ENCODE measurements at regions not wholly inside any gene's neighbourhood (a gene's known extent, or its start where the extent isn't known, plus 50 kb on each side); places are given as distances from the start of the nearest gene placed in this dataset.
"Not testable (repeated sequence)": the region's sequence is repeated elsewhere in the genome, so short reads cannot be mapped to it uniquely, and the experiment has no call there.

DNA sequence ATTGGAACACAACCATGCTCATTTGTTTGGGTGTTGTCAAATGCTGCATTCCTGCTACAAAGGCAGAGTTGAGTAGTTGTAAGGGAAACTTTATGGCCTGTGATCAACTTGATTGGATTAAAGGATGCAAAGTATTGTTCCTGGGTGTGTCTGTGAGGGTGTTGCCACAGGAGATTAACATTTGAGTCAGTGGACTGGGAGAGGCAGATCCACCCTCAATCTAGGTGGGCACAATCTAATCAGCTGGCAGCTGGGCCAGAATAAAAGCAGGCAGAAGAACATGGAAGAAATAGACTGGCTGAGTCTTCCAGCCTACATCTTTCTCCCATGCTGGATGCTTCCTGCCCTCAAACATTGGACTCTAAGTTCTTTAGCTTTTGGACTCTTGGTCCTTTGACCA, 145.6 kb upstream of the LMCD1 start:
- DNase-seq (ENCODE audit: low spot score): not testable (repeated sequence)

DNA sequence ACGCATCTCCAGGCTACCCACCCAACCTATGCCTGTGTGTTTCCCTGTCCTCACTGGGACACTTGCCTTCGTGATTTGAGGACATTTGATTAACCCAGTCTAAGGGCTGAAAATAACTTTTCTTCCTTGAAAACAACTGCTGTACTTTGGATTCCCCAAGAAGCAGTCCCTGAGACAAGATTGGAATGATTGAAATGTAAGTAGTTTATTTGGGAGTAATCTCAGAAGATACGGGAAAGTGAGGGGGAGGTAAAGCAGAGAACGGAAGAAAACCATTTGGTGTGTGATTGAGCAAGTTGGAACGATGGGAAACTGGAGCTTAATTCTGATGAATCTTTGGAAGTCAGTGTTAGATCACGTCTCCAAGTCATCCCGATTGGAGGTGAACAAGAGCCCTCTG, 143.8 kb upstream of the LMCD1 start:
- no peak for DNase-seq (ENCODE audit: low spot score)

DNA sequence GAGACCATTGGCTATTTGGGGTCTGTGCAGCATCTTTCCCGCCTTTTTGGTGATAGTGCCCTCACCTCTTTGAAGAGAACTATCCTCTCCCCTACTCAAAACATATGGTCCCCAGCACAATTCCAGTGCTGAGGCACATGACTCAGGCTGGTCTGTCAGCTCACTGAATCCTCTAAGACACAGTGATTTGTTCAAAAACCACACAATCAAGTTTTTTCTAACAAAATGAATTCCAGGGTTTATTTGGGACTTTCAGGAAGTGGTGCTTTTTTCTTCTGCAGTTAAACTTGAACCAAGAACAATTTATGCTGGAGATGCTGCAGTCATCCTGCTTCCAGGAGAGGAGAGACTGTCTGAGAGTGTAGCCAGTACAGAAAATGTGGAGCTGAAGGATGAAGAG, 142.5 kb upstream of the LMCD1 start:
- no peak for DNase-seq (ENCODE audit: low spot score)

DNA sequence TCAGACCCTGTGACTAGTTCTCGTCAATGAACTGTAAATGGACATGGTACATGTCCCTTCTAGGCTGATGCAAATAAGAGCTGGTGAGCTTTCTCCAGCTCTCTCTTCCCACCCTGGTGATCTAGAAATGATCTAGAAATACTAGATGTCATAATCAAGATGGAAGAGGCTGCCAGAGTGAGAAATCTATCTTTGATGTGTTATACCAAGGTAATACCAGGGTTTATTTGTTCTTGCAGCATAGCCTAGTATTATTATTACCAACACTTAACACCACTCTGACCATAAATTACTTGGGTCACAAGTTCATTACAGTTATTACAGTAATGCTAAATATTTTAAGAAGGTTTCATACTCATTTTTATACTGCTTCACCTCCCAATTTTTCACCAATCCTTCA, 138.4 kb upstream of the LMCD1 start:
- no peak for DNase-seq (ENCODE audit: low spot score)

DNA sequence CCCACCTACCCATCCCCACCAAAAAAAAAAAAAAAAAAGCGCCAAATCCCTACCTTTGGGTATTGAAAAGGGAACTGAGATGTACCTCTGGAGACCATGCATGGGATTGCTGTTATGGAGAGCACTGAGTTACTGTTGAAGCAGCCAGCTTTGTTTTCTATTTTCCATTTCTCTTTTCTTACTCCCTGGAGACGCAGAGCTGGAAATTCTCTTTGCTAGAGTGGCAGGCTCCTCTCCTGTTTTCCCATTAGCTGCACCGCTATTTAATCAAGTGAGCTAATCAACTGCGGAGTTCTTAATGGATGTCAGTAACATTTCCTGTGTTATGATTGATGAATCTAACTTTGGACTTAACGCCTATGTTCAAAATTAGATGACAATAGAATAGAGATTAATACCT, 136.1 kb upstream of the LMCD1 start:
- DNase-seq (ENCODE audit: low spot score): no peak

DNA sequence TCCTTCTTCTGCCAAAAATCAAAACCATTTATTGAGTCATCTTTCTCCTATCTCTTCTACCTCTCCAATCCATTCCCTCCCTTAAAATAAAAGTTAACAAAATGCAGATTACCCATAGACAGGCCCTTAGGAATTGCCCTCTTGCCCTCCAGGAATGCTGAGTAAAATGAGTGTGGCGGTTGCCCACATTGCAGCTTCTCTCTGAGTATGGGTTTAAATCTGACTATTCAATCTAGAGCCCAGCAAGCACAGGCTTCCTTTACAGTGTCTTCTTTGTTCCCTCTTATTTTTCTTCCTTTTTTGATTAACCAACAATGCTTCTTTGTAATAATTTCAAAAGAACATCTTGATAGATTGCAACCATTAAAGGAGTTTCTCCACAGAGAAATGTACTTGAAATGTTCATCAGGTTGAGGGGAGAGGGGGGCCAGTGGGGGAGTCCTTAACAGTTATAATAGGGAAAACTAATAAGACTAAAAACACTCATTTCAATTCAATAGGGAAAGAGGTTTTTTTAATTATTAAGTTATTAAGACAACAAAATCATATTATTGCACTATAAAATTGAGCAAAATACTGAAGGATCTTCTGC, 135.3 kb upstream of the LMCD1 start:
- DNase-seq (ENCODE audit: low spot score): no peak

DNA sequence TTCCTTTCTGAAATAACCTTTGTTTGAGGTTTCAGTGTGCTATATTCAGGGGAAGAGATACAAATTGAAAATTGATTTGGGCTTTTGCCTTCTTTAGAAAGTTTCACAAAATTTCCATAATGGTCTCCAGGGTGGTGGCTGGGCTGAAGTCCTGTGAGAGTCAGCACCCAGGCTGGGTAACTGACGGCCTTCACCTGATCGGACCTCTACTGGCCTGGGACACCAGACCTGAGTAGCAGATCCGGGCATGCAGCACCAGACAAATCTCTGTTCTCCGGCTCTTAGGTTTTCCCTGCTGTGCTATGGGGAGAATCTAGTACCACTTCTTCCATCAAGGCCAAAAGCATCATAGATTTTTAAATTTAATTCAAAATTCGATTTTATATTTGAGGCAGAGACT, 133.0 kb upstream of the LMCD1 start:
- no peak for DNase-seq (ENCODE audit: low spot score)

DNA sequence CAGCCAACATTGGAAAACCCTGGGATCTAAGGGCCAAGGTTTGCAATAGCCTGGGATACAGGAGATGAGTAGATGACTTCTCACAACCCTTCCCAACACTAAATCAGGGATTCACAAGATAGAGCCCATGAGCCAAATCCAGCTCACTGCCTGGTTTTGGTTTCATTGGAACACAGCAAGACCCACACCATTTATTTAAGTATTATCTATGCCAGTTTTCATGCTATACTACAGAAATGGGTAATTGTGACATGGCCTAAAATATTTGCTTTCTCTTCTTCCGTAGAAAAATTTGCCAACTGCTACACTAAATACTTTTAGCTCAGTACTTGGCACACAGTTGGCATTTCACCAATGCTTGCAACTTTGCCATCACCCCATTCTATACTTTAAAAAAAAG, 132.0 kb upstream of the LMCD1 start:
- DNase-seq (ENCODE audit: low spot score): no peak

DNA sequence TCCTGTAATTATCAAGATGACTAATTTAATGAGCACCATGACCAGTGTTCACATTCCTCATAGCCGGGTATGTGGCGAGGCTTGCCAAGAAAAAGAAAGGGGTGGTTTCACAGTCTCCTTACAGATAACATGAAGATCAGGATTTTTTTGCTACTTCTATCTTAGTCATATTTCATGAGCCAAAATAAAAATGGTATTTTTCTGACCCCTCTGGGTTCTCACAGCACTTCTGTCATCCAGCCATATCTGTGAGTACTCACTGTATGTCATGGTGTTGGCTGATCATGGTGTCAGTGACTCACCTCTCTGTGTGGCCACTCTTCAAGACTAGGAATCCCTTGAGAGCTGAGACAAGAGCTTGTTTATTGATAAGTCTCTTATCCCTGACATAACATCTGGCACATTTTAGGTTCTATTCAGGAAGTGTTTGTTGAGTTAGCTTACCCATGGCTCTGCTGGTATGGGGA, 130.5 kb upstream of the LMCD1 start:
- no peak for DNase-seq (ENCODE audit: low spot score)

DNA sequence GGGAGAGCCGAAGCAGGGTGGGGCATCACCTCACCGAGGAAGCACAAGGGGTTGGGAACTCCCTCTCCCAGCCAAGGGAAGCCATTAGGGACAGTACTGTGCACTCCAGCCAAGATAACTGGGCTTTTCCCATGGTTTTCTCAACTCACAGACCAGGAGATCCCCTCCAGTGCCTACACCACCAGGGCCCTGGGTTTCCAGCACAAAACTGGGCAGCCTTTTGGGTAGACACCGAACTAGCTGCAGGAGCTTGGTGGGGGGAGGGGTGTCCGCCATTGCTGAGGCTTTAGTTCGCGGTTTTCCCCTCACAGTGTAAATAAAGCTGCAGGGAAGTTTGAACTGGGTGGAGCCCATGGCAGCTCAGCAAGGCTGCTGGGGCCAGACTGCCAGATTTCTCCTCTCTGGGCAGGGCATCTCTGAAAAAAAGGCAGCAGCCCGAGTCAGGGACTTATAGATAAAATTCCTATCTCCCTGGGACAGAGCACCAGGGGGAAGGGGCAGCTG, 129.6 kb upstream of the LMCD1 start:
- no peak for DNase-seq (ENCODE audit: low spot score)

DNA sequence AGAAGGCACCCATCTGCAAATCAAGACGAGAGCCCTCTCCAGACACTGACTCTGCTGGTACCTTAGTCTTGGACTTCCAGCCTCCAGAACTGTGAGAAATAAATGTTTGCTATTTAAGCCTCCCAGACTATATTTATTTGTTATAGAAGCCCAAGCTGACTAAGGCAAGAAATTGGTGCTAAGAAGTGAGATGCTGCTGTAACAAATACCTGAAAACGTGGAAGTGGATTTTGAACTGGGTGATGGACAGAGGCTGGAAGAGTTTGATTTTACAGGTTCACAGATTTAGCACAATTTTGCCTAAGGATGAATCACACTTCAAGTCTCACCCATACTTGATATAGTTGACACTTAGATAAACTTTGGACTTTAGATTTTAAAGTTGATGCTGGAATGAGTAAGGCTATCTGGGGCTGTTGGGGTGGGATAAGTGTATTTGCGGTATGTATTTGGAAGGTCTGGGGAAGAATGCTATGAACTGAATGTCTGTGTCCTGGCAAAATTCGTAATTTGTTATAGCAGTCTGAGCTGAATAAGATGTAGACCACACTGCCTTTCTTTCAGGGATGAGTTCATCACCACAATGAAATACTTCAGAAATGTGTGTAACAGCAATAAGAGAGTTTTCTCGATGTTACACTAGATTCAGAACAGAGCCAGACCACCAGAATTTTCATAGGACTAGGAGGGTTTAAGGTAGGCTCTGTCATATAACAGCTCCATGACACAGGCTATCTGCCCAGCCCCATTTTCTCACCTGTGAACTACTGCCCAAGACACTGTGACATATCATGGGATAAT, 120.5 kb upstream of the LMCD1 start:
- no peak for DNase-seq (ENCODE audit: low spot score)

DNA sequence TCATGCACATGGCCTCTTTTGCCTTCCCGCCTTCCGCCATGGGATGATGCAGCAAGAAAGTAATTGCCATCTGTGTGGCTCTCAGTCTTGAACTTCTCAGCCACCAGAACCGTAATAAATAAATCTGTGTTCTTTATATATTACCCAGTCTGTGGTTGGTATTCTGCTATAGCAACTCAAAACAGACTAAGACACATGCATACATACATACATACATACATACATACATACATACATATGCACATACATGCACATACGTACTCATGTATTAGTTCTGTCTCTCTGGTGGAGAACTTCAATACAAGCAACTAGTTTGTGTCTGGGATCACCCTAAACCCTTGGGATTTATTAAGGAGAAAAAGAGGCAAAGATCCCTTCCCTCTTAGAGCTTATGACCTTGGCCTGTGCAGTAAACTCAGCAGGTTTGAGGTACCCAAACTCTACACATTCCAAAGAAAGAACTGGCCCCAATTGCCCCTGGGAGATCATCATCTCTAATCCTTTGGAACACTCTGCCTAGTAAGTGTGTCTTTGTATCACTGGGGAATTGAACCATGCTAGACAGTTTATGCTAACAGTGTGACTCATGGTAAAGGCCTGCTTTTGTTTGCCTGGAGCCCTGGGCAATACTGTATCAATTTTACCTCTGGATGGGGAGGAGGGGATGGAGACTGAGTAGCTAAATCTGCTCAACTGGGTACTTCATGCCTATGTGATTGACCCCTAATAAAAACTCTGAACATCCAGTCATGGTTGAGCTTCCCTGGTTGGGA, 115.6 kb upstream of the LMCD1 start:
- no peak for DNase-seq (ENCODE audit: low spot score)

DNA sequence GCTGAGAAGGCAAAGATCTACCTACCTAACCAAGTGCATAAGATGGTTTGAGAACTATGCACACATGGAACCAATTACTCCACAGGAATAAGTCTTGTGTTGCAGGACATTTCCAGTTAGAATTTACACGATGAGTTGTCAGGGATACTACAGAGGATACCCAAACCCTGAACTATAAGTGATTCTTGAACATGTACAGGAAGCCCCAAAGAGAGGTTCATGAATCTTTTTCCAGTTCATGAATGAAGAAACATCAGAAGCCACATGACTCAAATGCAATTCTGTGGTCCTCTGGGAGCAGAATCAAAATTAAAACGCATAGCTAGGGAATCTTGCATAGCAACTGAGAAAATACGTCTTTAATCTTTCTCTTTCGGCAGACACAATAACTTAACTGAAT, 114.1 kb upstream of the LMCD1 start:
- no peak for DNase-seq (ENCODE audit: low spot score)

DNA sequence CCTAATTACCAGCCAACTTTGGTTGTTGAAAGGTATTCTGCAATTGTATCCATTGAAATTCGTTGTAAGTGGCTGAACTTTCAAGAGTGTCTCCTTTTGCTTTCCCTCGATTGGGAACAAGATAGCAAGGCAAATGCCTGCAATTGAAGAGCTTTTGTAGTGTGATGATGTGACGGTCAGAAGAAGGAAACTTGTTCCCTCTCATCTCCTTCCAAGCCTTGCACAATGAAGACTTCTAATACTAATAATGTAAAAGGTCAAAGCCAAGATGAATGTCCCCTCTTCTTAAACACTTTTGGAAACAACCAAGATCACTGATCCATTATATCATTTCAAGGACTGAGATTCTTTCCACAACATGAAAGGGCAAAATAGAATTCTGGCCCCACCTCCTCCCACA, 101.9 kb upstream of the LMCD1 start:
- no peak for DNase-seq (ENCODE audit: low spot score)

DNA sequence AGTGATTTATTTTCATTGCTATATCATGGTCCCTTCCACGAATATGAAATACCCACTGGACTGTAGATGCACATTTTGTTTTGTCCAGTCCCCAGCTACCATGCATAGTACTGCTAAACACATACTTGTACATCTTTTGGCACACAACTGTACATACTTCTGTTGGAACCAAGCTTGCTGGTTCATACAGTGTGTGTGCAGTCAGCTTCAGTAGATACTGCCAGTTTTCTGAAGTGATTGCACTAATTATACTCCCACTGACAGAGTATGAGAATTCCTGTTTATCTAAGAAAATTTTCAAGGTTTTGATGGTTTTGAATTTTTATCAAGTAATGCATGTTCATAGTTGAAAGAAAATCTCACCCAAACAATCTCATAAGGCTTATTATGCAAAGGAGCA, 100.7 kb upstream of the LMCD1 start:
- DNase-seq (ENCODE audit: low spot score): no peak

DNA sequence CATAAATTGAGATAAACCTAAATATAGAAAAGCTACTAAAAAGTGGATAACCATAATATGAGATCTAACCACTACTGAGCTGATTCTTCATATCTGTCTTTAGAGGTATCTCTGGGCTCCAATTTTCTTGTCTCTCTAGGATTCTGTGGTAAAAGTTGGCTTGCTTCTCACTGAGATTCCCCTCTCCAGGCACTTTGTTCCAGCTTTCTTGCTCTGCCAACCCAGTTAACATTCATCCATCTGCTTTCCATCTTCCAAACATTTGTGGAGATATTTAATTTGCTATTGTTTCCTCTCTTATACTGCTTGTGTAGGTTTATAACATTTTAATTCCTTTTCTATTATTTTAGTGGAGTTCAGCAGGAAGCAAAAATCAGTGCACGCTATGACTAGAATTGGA, 97.6 kb upstream of the LMCD1 start:
- no peak for DNase-seq (ENCODE audit: low spot score)

DNA sequence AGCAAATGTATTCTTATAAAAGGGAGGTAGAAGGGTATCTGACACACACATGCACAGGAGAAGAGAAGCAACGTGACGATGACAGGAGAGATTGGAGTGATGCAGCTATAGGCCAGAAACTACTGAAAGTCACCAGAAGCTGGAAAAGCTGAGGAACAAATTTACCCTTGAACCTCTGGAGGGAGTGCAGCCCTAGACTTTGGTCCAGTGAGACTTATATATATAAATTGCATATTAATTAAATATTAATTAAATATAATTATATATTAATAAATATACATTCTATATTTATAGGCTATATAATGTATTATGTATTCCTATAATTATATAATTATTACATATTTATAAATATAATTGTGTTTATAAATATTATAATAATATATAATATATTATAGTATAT, 96.5 kb upstream of the LMCD1 start:
- DNase-seq (ENCODE audit: low spot score): no peak

DNA sequence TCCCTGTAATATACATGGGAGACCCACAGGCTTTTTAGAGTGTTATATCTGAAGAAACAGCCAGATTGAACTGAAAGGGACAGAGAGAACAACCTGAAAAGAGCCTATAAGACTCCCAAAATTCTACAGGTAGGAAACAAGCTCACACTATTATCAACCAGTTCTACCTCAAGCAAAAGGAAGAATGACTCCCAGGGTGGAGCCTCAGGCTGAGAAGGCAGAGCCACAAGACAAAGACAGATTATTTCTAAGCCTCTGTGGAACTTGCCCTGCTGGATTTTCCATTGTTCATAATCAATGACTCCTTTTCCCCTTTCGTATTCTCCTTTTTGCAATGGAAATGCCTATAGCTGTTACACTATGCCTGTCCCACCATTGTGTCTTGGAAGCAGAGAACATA, 95.1 kb upstream of the LMCD1 start:
- DNase-seq (ENCODE audit: low spot score): no peak

DNA sequence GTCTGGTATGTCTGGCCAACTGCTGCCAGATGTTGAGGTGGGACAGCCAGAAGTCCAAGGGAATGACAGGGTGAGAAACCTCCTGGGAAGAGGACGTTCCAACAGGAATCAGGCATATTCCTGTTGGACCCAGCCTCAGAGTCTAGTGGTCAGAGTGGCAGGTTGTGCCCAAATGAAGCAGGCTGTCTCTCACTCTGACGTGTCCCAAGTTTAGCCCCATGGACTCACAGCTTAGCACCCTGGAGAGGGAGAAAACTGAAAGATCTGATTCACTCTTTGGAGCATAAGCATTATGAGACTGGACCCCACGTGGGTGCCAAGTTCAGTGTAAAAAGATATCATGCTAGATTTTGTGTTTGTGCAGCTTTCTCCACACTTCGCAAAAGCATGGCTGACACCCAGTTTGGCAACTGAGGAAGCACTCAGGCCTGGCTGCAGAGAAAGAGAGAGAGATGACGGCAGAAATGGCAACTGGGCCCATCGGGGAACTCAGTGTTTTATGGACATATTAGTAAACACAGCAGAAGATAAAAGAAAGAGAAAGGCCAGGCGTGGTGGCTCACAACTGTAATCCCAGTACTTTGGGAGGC, 88.2 kb upstream of the LMCD1 start:
- no peak for DNase-seq (ENCODE audit: low spot score)

DNA sequence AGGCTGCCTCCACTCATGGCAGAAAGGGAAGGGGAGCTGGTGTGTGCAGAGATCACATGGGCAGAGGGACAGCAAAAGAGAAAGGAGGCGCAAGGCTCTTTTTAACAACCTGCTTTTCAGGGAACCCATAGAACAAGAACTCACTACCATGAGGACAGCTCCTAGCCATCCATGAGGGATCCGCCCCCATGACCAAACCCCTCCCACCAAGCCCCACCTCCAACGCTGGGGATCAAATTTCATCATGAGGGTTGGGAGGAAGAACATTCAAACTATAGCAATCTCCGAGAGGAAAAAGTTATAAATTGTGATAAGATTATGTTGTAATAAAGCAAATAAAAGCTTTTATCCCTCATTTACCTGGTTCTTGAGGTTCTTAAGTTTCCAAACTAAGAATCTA, 84.7 kb upstream of the LMCD1 start:
- DNase-seq (ENCODE audit: low spot score): no peak

DNA sequence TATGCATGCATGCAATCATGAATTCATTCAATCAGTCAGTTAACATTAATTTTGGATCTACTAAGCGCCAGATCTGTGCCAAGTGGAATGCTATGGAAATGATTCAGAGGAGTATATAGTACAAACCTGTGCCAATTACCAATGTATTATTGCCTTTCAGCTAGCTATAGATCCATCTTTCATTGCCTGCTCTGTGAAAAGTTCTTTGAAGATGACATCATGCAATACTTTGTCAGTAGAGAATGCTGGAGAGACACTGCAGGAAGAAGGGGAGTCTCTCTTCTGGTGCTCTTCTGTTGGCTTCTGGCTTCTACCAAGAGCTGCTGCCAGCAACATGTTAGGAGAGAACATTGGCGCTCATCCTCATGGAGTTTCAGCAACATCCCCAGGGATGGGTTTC, 81.0 kb upstream of the LMCD1 start:
- DNase-seq (ENCODE audit: low spot score): no peak

DNA sequence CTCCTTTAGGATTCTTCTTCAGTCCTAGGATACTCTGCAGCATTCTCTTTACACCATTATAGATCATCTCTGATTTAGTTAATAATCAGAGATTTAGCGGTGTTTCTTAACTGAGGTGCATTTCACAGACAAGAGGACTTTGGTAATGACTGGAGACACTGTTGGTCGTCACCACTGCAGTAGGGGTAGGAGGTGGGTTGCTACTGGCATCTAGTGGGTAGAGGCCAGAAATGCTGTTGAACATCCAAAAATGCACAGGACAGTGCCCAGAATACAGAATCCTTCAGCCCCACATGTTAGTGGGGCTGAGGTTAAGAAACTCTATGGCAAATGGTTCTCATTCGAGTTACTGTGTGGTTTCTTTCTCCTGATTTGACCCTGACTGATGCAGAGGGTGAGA, 80.4 kb upstream of the LMCD1 start:
- no peak for DNase-seq (ENCODE audit: low spot score)

DNA sequence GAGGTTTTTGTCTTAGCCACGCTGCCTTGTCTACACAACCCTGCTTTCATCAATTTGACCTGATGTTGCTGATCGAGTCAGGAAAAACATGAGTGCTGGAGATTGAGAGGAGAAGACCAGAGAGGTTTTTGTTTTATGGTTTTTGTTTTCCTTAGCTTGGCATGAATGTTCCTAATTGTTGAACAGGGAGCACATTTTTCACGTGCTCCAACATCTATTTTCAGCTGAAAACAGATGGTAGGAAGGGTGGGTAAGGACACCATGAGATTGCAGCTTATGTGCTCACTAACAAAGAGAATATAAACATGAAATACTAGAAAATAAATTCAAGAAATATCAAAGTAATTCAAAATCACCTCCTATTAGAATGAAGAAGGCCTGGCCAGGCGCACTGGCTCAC, 79.9 kb upstream of the LMCD1 start:
- no peak for DNase-seq (ENCODE audit: low spot score)

Measured in kidney capillary endothelial cell (primary cell).